ENCODE measurements at regions not wholly inside any gene's neighbourhood (a gene's known extent, or its start where the extent isn't known, plus 50 kb on each side); places are given as distances from the start of the nearest gene placed in this dataset.
"Not testable (repeated sequence)": the region's sequence is repeated elsewhere in the genome, so short reads cannot be mapped to it uniquely, and the experiment has no call there.

GRCh38 chr2:107740300-107740699, 86.4 kb upstream of the RGPD4 start:
- no peaks in the 10 kb centered on the region for H3K27me3 Mint-ChIP-seq
- H3K4me1 Mint-ChIP-seq, result no peaks in the 10 kb centered on the region
- no peak overlapping the region for H3K4me3 ChIP-seq (ENCODE audit: low read length in 2 of 2)
- no peaks in the 10 kb centered on the region for H3K36me3 Mint-ChIP-seq
- no peak for DNase-seq
- POLR2A ChIA-PET (ENCODE audit: partially characterized antibody), result no interaction called here
- intact Hi-C loops (cut with micrococcal nuclease), result no loop called here
- H3K27me3 ChIP-seq (ENCODE audit: insufficient read depth, low read length), result no peaks in the 10 kb centered on the region
- H3K9me3 ChIP-seq (ENCODE audit: control insufficient read depth in 1 of 2, low read length in 2 of 2), result no peaks in the 10 kb centered on the region
- no peak overlapping the region for H3K27ac Mint-ChIP-seq
- no peak overlapping the region for H3K27ac ChIP-seq (ENCODE audit: low read depth, low read length)
- peaks cover 0 to 4% (median 0%) of the 10 kb centered on the region in 8 donors for H3K9me3 Mint-ChIP-seq
- no peaks in the 10 kb centered on the region for H3K4me1 ChIP-seq (ENCODE audit: insufficient read depth, low read length)
- no peaks in the 10 kb centered on the region for H3K36me3 ChIP-seq (ENCODE audit: insufficient read depth, low read length)
- CTCF ChIA-PET (ENCODE audit: partially characterized antibody), result no interaction called here
- no peak overlapping the region for H3K4me3 Mint-ChIP-seq

GRCh38 chr2:107742460-107743027, 84.1 kb upstream of the RGPD4 start:
- H3K36me3 Mint-ChIP-seq, result no peaks in the 10 kb centered on the region
- H3K9me3 ChIP-seq (ENCODE audit: control insufficient read depth in 1 of 2, low read length in 2 of 2), result no peaks in the 10 kb centered on the region
- POLR2A ChIA-PET (ENCODE audit: partially characterized antibody), result no interaction called here
- intact Hi-C loops (cut with micrococcal nuclease), result no loop called here
- H3K4me1 Mint-ChIP-seq, result no peaks in the 10 kb centered on the region
- no peaks in the 10 kb centered on the region for H3K27me3 ChIP-seq (ENCODE audit: insufficient read depth, low read length)
- H3K4me3 Mint-ChIP-seq, result no peak overlapping the region
- peaks cover 0 to 4% (median 0%) of the 10 kb centered on the region in 8 donors for H3K9me3 Mint-ChIP-seq
- no peak overlapping the region for H3K27ac Mint-ChIP-seq
- no peak overlapping the region for H3K4me3 ChIP-seq (ENCODE audit: low read length in 2 of 2)
- CTCF ChIA-PET (ENCODE audit: partially characterized antibody), result no interaction called here
- H3K27me3 Mint-ChIP-seq, result peaks cover 0 to 1% of the 10 kb centered on the region in 2 donors
- no peaks in the 10 kb centered on the region for H3K4me1 ChIP-seq (ENCODE audit: insufficient read depth, low read length)
- no peak for DNase-seq
- H3K36me3 ChIP-seq (ENCODE audit: insufficient read depth, low read length), result no peaks in the 10 kb centered on the region
- no peak overlapping the region for H3K27ac ChIP-seq (ENCODE audit: low read depth, low read length)

GRCh38 chr2:107743274-107743673, 83.4 kb upstream of the RGPD4 start:
- Mint-ChIP-seq H3K4me3 (no peak overlapping the region), H3K36me3 (no peaks in the 10 kb centered on the region), H3K27me3 (peaks cover 0 to 1% of the 10 kb centered on the region in 2 donors), H3K4me1 (no peaks in the 10 kb centered on the region), H3K27ac (no peak overlapping the region), H3K9me3 (peaks cover 0 to 4% (median 0%) of the 10 kb centered on the region in 8 donors)
- Histone ChIP-seq H3K4me3 (ENCODE audit: low read length in 2 of 2) (no peak overlapping the region), H3K9me3 (ENCODE audit: control insufficient read depth in 1 of 2, low read length in 2 of 2) (no peaks in the 10 kb centered on the region), H3K4me1 (ENCODE audit: insufficient read depth, low read length) (no peaks in the 10 kb centered on the region), H3K27me3 (ENCODE audit: insufficient read depth, low read length) (no peaks in the 10 kb centered on the region), H3K36me3 (ENCODE audit: insufficient read depth, low read length) (no peaks in the 10 kb centered on the region), H3K27ac (ENCODE audit: low read depth, low read length) (no peak overlapping the region)
- POLR2A ChIA-PET (ENCODE audit: partially characterized antibody), result no interaction called here
- DNase-seq, result no peak
- CTCF ChIA-PET (ENCODE audit: partially characterized antibody), result no interaction called here
- intact Hi-C loops (cut with micrococcal nuclease), result no loop called here

- Mint-ChIP-seq H3K27ac (no peak overlapping the region), H3K4me3 (no peak overlapping the region), H3K36me3 (no peaks in the 10 kb centered on the region), H3K9me3 (peaks cover 0 to 4% (median 2%) of the 10 kb centered on the region in 8 donors), H3K4me1 (no peaks in the 10 kb centered on the region), H3K27me3 (peaks cover 0 to 1% of the 10 kb centered on the region in 2 donors)
- ChIA-PET POLR2A (ENCODE audit: partially characterized antibody) (no interaction called here), CTCF (ENCODE audit: partially characterized antibody) (no interaction called here)
- intact Hi-C loops (cut with micrococcal nuclease), result no loop called here
- Histone ChIP-seq H3K9me3 (ENCODE audit: control insufficient read depth in 1 of 2, low read length in 2 of 2) (no peaks in the 10 kb centered on the region), H3K4me3 (ENCODE audit: low read length in 2 of 2) (no peak overlapping the region), H3K36me3 (ENCODE audit: insufficient read depth, low read length) (no peaks in the 10 kb centered on the region), H3K27me3 (ENCODE audit: insufficient read depth, low read length) (no peaks in the 10 kb centered on the region), H3K27ac (ENCODE audit: low read depth, low read length) (no peak overlapping the region), H3K4me1 (ENCODE audit: insufficient read depth, low read length) (no peaks in the 10 kb centered on the region)
- DNase-seq, result no peak
These were observed 81.6 kb upstream of the RGPD4 start for GRCh38 chr2:107745100-107745499.

DNA sequence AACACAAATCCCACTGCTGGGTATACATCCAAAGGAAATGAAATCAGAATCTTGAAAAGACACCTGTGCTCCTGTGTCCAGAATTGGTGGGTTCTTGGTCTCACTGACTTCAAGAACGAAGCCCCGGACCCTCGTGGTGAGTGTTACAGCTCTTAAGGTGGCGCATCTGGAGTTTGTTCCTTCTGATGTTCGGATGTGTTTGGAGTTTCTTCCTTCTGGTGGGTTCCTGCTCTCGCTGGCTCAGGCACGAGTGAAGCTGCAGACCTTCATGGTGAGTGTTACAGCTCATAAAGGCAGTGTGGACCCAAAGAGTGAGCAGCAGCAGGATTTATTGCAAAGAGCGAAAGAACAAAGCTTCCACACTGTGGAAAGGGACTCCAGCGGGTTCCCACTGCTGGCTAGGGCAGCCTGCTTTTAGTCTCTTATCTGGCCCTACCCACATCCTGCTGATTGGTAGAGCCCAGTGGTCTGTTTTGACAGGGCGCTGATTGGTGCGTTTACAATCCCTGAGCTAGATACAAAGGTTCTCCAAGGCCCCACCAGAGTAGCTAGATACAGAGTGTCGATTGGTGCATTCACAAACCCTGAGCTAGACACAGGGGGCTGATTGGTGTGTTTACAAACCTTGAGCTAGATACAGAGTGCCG, 80.0 kb upstream of the RGPD4 start:
- H3K9me3 ChIP-seq (ENCODE audit: control insufficient read depth in 1 of 2, low read length in 2 of 2); H3K4me3 ChIP-seq (ENCODE audit: low read length in 2 of 2); H3K4me3 Mint-ChIP-seq; H3K36me3 Mint-ChIP-seq; H3K9me3 Mint-ChIP-seq; H3K4me1 Mint-ChIP-seq; H3K27me3 ChIP-seq (ENCODE audit: insufficient read depth, low read length); H3K27ac ChIP-seq (ENCODE audit: low read depth, low read length); intact Hi-C loops (cut with micrococcal nuclease); H3K27ac Mint-ChIP-seq; CTCF ChIA-PET (ENCODE audit: partially characterized antibody); DNase-seq; H3K27me3 Mint-ChIP-seq; H3K36me3 ChIP-seq (ENCODE audit: insufficient read depth, low read length); POLR2A ChIA-PET (ENCODE audit: partially characterized antibody); H3K4me1 ChIP-seq (ENCODE audit: insufficient read depth, low read length): not testable (repeated sequence)

GRCh38 chr2:107747199-107747963, 79.3 kb upstream of the RGPD4 start:
- H3K36me3 ChIP-seq (ENCODE audit: insufficient read depth, low read length); H3K36me3 Mint-ChIP-seq; H3K9me3 Mint-ChIP-seq; H3K4me1 ChIP-seq (ENCODE audit: insufficient read depth, low read length); CTCF ChIA-PET (ENCODE audit: partially characterized antibody); H3K4me1 Mint-ChIP-seq; H3K9me3 ChIP-seq (ENCODE audit: control insufficient read depth in 1 of 2, low read length in 2 of 2); DNase-seq; H3K4me3 ChIP-seq (ENCODE audit: low read length in 2 of 2); H3K27me3 Mint-ChIP-seq; H3K27ac Mint-ChIP-seq; H3K4me3 Mint-ChIP-seq; H3K27ac ChIP-seq (ENCODE audit: low read depth, low read length); H3K27me3 ChIP-seq (ENCODE audit: insufficient read depth, low read length); POLR2A ChIA-PET (ENCODE audit: partially characterized antibody); intact Hi-C loops (cut with micrococcal nuclease): not testable (repeated sequence)

- Histone ChIP-seq H3K4me1 (ENCODE audit: insufficient read depth, low read length) (no peaks in the 10 kb centered on the region), H3K27ac (ENCODE audit: low read depth, low read length) (no peak overlapping the region), H3K36me3 (ENCODE audit: insufficient read depth, low read length) (no peaks in the 10 kb centered on the region), H3K4me3 (ENCODE audit: low read length in 2 of 2) (no peak overlapping the region), H3K9me3 (ENCODE audit: control insufficient read depth in 1 of 2, low read length in 2 of 2) (no peaks in the 10 kb centered on the region), H3K27me3 (ENCODE audit: insufficient read depth, low read length) (no peaks in the 10 kb centered on the region)
- intact Hi-C loops (cut with micrococcal nuclease), result no loop called here
- Mint-ChIP-seq H3K4me1 (no peaks in the 10 kb centered on the region), H3K9me3 (peaks cover 0 to 4% (median 2%) of the 10 kb centered on the region in 8 donors), H3K36me3 (no peaks in the 10 kb centered on the region), H3K27ac (no peak overlapping the region), H3K4me3 (no peak overlapping the region), H3K27me3 (peaks cover 0 to 3% of the 10 kb centered on the region in 2 donors)
- DNase-seq, result no peak
- CTCF ChIA-PET (ENCODE audit: partially characterized antibody), result no interaction called here
- POLR2A ChIA-PET (ENCODE audit: partially characterized antibody), result no interaction called here
These were observed 78.6 kb upstream of the RGPD4 start for GRCh38 chr2:107747964-107748583.

Data from CD4-positive, alpha-beta memory T cell (primary cell).